Bronchial epithelial cell (primary cell): ENCODE measurements at regions not wholly inside any gene's neighbourhood (a gene's known extent, or its start where the extent isn't known, plus 50 kb on each side); places are given as distances from the start of the nearest gene placed in this dataset.

Source experiments
- DNase-seq: peaks from one replicate; pipeline ENCODE4 v3.0.0-alpha.2; 2010; ENCODE audit warnings: low read depth
- FAIRE-seq: peaks from 2 replicates; lab custom pipeline; 2011; peaks lifted over from hg19 to GRCh38; lab: Jason Lieb, UNC
- H3K27me3 ChIP-seq: 2 replicates; pipeline ENCODE4 v1.5.1; 2011; ENCODE audit warnings: low read length; ENCODE audit not compliant: control insufficient read depth, insufficient read depth
- H3K36me3 ChIP-seq: 2 replicates; pipeline ENCODE4 v1.5.1; 2011; ENCODE audit warnings: low read length; ENCODE audit not compliant: control insufficient read depth, insufficient read depth
- H3K4me3 ChIP-seq: 2 replicates; pipeline ENCODE4 v1.5.1; 2011; ENCODE audit warnings: mild to moderate bottlenecking, low read depth, low read length, control low read depth
- TF ChIP-seq, protein P1 (sequence below): IDR thresholded peaks from 2 replicates; pipeline ENCODE4 v1.5.1; 2011; ENCODE audit warnings: mild to moderate bottlenecking, moderate library complexity, low read length, control low read depth, inconsistent platforms; ENCODE audit not compliant: insufficient read depth, severe bottlenecking

DNA sequence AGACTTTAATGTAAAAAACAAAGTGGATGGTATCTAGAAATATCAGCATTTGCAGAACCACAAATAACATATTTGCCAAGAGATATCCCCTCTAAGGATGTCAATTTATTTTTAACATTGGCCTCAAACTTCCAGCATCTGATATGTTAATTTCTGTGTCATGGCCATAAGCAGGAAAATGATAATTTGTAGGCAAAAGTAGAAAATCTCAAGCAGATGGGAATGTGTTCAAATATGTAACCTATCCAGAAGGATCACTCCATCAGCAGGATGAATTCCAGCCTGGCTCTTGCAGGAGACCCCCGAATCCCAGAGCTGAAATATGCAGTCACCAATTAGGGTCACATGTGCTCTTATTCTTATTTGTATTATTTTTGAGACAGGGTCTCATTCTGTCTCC is 55.4 kb upstream of the PRKX start:
- FAIRE-seq (peak; percentile 7), DNase-seq (no peak)
- Histone ChIP-seq H3K27me3 (no peaks in the 10 kb centered on the region), H3K4me3 (no peak overlapping the region), H3K36me3 (no peaks in the 10 kb centered on the region)
- TF ChIP-seq, protein P1, sequence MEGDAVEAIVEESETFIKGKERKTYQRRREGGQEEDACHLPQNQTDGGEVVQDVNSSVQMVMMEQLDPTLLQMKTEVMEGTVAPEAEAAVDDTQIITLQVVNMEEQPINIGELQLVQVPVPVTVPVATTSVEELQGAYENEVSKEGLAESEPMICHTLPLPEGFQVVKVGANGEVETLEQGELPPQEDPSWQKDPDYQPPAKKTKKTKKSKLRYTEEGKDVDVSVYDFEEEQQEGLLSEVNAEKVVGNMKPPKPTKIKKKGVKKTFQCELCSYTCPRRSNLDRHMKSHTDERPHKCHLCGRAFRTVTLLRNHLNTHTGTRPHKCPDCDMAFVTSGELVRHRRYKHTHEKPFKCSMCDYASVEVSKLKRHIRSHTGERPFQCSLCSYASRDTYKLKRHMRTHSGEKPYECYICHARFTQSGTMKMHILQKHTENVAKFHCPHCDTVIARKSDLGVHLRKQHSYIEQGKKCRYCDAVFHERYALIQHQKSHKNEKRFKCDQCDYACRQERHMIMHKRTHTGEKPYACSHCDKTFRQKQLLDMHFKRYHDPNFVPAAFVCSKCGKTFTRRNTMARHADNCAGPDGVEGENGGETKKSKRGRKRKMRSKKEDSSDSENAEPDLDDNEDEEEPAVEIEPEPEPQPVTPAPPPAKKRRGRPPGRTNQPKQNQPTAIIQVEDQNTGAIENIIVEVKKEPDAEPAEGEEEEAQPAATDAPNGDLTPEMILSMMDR, result no peak
